ENCODE measurements at regions not wholly inside any gene's neighbourhood (a gene's known extent, or its start where the extent isn't known, plus 50 kb on each side); places are given as distances from the start of the nearest gene placed in this dataset.

- DNase-seq (ENCODE audit: low spot score): no peak
Observed at GRCh38 chr3:127349501-127350171, 61.8 kb upstream of the PRR20G start.

- DNase-seq (ENCODE audit: low spot score): no peak
Observed at GRCh38 chr3:127342735-127343134, 54.9 kb upstream of the PRR20G start.

- DNase-seq (ENCODE audit: low spot score): no peak
Observed at GRCh38 chr3:127339928-127340861, 52.3 kb upstream of the PRR20G start.

- no peak for DNase-seq (ENCODE audit: low spot score)
Observed at GRCh38 chr3:127339016-127339415, 51.2 kb upstream of the PRR20G start.

GRCh38 chr3:127337911-127338531 lies 50.2 kb upstream of the PRR20G start:
- DNase-seq (ENCODE audit: low spot score): no peak

All from GM03348 (cell line).